Neural crest cell (in vitro differentiated cells): ENCODE measurements at regions not wholly inside any gene's neighbourhood (a gene's known extent, or its start where the extent isn't known, plus 50 kb on each side); places are given as distances from the start of the nearest gene placed in this dataset.

Experiments
- DNase-seq: peaks from one replicate; pipeline ENCODE4 v3.0.0; 2021; ENCODE audit warnings: low read depth, mixed read lengths, low spot score
- H3K27ac Mint-ChIP-seq: one replicate; pipeline ENCODE4 v1.8.0; 2021; ENCODE audit warnings: mild to moderate bottlenecking, mixed read lengths; ENCODE audit not compliant: unreplicated experiment
- H3K27me3 Mint-ChIP-seq: 2 replicates; pipeline ENCODE4 v1.8.0; 2021; ENCODE audit warnings: low read depth, mild to moderate bottlenecking, mixed read lengths
- H3K36me3 Mint-ChIP-seq: 2 replicates; pipeline ENCODE4 v1.8.0; 2021; ENCODE audit warnings: low read depth, mild to moderate bottlenecking, mixed read lengths
- H3K4me1 Mint-ChIP-seq: 2 replicates; pipeline ENCODE4 v1.8.0; 2021; ENCODE audit warnings: mixed read lengths
- H3K4me3 Mint-ChIP-seq: one replicate; pipeline ENCODE4 v1.8.0; 2021; ENCODE audit warnings: mild to moderate bottlenecking, mixed read lengths
- H3K9me3 Mint-ChIP-seq: 2 replicates; pipeline ENCODE4 v1.8.0; 2021; ENCODE audit warnings: mixed read lengths
- TF ChIP-seq, protein P1 (sequence below): fragments of 200-600 bp; sonication (generic); conservative IDR thresholded peaks from 2 replicates; pipeline ENCODE4 v1.5.0; 2021; ENCODE audit warnings: antibody characterized with exemption, mild to moderate bottlenecking

DNA sequence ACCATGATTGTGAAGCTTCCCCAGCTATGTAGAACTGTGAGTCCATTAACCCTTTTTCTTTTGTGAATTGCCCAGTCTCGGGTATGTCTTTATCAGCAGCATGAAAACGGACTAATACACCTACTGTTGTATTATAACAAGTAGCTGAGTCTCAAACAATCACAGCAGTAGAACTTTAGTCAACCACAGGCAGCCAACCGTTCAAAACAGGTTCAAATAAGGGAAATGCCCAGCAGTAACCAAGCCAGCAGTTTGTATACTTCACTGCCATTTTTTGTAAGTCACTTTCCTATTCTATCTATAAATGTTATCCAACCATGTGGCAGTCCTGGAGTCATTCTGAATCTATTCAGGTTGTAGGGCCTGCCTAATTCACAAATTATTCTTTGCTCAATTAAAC, 1560.6 kb upstream of the SLC39A10 start:
- TF ChIP-seq, protein P1, sequence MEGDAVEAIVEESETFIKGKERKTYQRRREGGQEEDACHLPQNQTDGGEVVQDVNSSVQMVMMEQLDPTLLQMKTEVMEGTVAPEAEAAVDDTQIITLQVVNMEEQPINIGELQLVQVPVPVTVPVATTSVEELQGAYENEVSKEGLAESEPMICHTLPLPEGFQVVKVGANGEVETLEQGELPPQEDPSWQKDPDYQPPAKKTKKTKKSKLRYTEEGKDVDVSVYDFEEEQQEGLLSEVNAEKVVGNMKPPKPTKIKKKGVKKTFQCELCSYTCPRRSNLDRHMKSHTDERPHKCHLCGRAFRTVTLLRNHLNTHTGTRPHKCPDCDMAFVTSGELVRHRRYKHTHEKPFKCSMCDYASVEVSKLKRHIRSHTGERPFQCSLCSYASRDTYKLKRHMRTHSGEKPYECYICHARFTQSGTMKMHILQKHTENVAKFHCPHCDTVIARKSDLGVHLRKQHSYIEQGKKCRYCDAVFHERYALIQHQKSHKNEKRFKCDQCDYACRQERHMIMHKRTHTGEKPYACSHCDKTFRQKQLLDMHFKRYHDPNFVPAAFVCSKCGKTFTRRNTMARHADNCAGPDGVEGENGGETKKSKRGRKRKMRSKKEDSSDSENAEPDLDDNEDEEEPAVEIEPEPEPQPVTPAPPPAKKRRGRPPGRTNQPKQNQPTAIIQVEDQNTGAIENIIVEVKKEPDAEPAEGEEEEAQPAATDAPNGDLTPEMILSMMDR: no peak
- Mint-ChIP-seq H3K9me3 (no peaks in the 10 kb centered on the region), H3K36me3 (no peaks in the 10 kb centered on the region), H3K4me1 (no peaks in the 10 kb centered on the region), H3K27ac (no peak overlapping the region), H3K4me3 (no peak overlapping the region), H3K27me3 (no peaks in the 10 kb centered on the region)
- DNase-seq: no peak

DNA sequence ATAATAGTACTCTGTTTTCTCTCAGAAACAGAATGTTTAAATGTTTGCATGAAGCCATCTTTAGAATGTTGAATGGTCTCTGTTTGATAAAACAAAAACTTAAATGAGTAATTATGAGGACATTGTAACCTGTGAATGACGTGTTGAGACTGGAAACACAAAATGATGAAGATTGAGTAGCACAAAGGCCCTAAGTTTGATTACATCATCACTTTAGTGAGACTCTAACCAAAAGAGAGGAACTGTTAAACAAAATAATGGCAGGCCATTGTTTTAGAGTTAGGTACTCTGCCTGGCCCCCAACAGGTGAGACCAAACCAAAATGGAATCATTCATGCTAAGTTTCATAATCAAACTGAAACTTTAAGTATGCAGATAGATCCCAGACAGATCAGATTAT, 1561.7 kb upstream of the SLC39A10 start:
- Mint-ChIP-seq H3K4me1 (no peaks in the 10 kb centered on the region), H3K4me3 (no peak overlapping the region), H3K36me3 (no peaks in the 10 kb centered on the region), H3K9me3 (no peaks in the 10 kb centered on the region), H3K27me3 (no peaks in the 10 kb centered on the region), H3K27ac (no peak overlapping the region)
- TF ChIP-seq, protein P1: no peak
- no peak for DNase-seq

DNA sequence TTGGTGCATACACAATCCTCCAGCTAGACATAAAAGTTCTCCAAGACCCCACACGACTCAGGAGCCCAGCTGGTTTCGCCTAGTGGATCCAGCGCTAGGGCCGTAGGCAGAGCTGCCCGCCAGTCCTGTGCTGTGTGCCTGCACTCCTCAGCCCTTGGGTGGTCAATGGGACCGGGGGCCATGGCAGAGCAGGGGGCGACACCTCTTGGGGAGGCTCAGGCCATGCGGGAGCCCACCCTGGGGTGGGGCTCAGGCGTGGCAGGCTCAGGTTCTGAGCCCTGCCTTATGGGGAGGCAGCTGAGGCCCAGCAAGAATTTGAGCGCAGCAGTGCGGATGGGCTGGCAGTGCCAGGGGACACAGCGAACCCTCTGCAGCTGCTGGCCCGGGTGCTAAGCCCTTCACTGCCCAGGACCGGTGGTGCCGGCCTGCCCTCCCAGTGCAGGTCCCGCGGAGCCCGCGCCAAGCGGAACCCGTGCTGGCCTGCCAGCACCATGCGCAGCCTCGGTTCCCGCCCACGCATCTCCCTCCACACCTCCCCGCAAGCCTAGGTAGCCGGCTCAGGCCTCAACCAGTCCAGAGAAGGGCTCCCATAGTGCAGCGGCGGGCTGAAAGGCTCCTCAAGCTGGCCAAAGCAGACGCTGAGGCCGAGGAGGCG, 1566.6 kb upstream of the SLC39A10 start:
- Mint-ChIP-seq H3K27me3 (no peaks in the 10 kb centered on the region), H3K27ac (no peak overlapping the region), H3K4me1 (no peaks in the 10 kb centered on the region), H3K9me3 (no peaks in the 10 kb centered on the region), H3K36me3 (no peaks in the 10 kb centered on the region), H3K4me3 (no peak overlapping the region)
- TF ChIP-seq, protein P1: no peak
- DNase-seq: no peak

DNA sequence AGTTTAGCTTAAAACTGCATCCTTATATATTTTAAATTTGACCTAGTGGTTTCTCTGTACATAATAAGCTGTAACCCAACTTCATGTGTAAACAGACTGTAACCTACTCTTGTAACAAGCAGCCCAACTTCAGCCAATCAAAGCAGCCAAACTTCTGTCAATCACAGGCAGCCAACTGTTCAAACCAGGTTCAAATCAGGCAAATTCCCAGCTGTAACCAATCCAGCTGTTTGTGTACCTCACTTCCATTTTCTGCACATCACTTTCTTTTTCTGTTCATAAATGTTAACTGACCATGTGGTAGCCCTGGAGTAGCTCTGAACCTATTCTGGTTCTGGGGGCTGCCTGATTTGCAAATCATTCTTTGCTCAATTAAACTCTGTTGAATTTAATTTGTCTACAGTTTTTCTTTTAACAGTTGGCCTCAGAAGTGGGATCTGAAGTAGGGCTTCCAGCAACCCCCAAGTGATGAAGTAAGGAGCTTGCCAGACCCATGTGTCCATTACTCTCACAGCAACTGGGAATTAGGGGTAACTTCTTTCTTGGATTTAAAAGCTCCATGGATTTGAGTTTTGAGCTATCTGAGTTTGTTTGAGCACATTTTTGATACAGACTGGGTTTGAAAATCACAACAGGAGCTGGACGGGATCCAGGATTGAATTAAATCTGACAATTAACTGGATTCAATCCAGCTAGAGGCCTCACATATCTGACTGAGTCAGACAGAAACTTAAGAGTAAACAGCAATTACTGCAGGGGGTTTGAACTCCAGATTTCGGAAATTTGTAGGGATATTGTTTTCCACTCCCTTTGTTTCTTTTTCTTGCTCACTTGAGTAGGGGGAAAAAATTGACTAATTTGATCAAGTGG, 1569.7 kb upstream of the SLC39A10 start:
- H3K4me1 Mint-ChIP-seq: no peaks in the 10 kb centered on the region
- no peak overlapping the region for H3K27ac Mint-ChIP-seq
- no peak overlapping the region for H3K4me3 Mint-ChIP-seq
- H3K36me3 Mint-ChIP-seq: no peaks in the 10 kb centered on the region
- no peaks in the 10 kb centered on the region for H3K27me3 Mint-ChIP-seq
- no peak for DNase-seq
- TF ChIP-seq, protein P1: no peak
- peaks cover 2% of the 10 kb centered on the region for H3K9me3 Mint-ChIP-seq

DNA sequence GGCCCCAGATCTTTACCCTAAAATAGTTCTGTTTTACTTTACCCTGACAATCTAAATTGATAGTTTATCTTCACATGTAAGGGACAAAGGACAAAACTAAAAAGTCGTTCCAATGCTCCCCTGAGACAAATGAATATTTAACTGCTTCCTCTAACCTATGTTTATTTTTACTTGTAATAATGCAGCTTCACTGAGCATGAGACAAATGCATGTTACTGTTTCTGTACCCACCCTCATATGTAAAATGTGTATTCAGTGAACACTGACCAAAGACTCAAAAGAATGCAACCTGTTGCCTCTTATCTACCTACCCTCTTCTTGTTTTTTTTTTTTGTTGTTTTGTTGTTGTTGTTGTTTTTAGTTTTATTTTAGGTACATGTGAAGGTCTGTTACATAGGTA, 1570.9 kb upstream of the SLC39A10 start:
- Mint-ChIP-seq H3K27me3 (no peaks in the 10 kb centered on the region), H3K36me3 (no peaks in the 10 kb centered on the region), H3K9me3 (peaks cover 2% of the 10 kb centered on the region), H3K4me3 (no peak overlapping the region), H3K27ac (no peak overlapping the region), H3K4me1 (no peaks in the 10 kb centered on the region)
- DNase-seq: no peak
- TF ChIP-seq, protein P1: no peak
